G401.6 (cell line): ENCODE measurements at regions not wholly inside any gene's neighbourhood (a gene's known extent, or its start where the extent isn't known, plus 50 kb on each side); places are given as distances from the start of the nearest gene placed in this dataset.

Experiments used
- FAIRE-seq: peaks from 2 replicates; lab custom pipeline; 2012; peaks lifted over from hg19 to GRCh38; lab: Jason Lieb, UNC

DNA sequence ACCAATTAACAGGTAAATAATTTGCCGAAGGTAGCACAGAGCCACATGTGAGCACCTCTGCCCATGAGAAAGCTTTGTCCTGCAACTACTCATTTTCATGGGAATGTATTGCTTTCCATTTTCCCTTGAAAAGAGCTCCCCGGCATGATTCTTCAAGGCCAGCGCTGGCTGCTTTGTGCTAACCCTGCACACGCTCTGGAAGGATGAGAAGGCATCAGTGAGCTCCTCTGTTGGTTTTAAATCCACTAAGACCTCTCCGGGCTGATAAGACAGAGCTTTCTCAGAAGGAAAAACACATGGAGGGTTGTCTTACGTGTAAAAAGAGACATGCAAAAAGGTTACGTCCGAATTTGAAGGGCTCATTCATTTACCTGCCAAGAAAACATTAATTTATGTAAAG lies 553.9 kb upstream of the MKI67 start:
- no peak for FAIRE-seq

DNA sequence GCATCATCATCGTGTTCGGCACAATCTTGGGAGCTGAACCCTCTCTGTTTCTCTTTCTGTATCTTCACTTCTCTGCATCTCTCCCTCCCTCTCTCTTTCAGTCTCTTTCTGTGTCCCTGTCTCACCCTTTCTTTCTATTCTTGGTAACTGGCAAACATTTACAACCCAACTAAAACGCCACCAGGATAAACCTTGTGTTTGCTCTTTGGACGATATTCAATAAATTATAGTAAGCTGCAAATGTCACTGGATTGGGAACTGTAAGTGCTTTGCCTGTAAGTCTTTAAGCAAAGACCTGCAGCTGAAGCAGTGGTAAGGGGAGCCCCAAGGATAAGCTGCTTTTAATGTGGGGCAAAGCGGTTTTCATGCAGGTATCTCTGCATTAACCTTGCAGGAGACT lies 558.0 kb upstream of the MKI67 start:
- FAIRE-seq: no peak

DNA sequence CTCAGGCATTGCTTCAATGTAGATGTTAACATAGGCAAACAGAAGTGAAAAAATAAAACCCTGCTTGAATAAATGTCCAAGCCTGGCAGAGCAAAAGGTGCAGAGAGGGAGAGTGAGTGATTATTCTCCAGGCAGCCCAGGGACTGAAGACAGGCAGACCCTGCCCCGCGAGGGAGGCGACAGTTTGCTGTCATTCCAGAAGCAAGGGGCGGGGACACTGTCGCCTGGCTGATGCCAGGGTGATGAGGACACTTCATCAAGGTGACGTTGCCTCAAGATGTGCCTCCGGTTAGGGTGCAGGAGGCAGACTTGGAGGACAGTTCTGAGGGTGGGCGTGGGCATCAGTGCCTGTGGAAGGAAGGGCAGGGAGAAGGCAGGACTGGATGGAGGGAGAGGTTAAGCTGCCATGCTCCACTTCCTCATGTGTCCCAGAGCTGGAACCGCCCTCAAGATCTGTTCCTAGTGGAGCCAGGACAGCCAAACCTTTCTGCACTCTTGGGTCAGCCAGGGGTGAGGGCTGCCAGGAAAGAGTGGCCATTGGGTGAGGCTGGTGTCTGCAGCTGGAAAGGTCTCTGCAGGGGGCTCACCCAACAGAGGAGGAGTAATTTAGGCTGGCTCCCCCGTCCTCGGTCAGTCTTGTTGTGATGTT lies 560.5 kb upstream of the MKI67 start:
- FAIRE-seq: no peak

DNA sequence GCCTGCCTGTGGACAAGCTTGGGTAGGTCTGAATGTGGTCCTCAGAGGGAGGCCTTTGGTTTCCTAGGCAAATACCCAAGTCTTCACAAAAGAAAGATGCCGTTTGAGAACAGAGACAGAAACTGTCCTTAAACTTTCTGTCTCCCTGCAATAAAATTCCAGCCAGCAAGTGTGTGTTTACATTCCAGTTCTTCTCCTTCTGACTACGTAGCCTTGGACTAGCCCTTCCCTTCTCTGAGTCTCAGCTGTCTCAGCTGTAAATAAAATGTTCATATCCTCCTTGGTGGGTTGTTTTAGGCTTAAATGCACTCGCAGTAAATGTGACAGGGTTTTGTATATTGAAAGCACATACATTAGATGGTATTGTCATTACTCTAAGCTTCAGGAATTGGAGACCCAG lies 561.2 kb upstream of the MKI67 start:
- no peak for FAIRE-seq

DNA sequence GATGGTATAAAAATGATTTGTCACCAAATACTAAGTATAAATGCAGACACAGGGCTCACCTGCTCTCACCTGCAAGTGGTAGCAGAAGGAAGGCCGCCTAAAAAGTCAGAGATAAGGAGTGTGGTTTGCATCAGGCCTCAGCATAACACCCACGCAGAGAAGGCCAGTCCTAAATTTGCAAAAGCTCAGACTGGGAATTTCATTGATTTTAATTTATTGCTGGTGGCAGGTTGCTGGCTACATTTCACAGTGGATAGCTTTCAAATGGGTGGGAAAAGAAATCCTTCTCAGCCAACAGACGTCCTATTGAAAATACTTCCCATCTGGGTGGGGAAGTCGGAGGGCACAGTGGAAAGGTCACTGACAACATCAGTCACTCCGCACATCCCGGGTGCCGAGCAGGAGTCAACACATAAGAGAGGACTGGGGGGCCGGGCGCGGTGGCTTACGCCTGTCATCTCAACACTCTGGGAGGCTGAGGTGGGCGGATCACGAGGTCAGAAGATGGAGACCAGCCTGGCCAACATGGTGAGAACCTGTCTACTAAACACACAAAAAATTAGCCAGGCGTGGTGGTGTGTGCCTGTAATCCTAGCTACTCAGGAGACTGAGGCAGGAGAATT lies 561.8 kb upstream of the MKI67 start:
- FAIRE-seq: no peak

DNA sequence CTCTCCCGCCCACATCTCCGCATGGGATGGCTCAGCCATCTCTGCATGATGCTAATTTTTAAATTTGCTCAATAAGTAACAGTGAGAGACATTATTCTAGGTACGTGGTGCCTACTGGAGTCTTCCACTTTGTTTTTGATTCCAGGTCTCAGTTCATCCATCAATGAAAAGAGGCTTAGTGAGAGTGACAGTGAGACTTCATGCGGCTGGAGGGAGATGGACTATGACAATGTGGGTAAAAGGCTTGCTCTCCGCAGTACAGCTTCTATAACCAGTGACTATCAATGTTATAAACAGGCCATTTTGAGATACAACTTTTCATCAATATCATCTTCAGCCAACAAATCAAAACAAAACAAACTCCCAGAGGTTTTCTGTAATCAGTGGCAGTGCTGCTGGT lies 563.4 kb upstream of the MKI67 start:
- no peak for FAIRE-seq

DNA sequence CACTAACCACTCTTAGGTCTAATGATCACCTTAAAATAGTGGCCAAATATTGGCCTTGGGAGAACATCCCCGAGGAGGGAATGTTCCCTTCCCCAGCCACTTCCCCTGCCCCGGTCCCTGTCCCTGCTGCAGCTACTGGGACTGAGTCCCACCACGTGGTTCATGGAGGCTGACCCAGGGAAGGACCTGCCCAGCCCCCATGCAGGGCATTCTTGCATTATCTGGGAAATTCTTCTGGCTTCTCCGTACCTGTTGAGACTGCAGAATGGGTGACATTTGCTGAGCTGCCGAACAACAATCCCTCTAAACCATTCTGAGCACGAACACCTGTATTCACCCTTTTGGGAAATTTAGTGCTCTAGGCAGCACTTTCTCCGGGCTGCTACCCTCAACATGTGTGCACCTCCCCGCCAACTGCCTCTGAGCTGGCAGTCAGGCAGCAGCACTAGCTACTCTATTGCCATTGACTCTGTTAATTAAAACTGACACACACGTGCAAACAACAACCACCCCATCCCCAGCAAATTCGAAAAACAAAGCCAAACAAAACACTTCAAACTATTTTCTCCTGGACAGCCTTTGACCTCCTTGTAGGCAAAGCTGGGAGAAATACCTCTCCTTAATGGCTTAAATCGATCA lies 567.4 kb upstream of the MKI67 start:
- FAIRE-seq: no peak

DNA sequence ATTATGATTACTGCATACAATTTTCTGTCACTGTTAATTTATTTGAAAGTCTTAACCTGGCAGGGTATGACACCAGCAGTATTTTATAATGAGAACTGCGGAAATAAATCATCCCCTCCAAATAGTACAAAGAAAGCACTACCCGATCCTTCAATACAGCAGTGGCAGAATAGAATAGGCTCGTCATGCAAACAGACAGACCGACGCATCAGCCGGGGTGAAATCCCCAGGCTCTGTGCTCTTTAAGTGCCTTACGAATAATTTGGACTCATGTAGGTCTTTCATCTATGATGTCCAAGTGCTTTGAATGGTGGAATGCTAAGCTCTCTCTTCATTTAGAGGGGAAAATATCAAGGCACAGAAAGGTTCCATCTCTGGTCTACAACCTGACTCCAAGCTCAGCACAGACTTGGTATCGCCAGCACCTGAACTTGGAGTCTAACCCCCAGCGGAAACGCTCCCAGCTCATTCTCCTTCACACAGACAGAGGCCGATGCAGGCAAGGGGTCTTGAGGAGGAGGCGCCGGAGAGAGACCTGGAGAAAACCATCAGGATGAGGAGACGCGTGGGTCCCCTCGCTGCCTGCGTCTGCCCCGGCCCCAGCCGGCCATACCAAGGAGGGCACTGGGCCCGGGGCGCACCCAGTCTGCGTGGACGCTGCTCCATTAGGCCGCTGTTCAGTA lies 568.1 kb upstream of the MKI67 start:
- no peak for FAIRE-seq

DNA sequence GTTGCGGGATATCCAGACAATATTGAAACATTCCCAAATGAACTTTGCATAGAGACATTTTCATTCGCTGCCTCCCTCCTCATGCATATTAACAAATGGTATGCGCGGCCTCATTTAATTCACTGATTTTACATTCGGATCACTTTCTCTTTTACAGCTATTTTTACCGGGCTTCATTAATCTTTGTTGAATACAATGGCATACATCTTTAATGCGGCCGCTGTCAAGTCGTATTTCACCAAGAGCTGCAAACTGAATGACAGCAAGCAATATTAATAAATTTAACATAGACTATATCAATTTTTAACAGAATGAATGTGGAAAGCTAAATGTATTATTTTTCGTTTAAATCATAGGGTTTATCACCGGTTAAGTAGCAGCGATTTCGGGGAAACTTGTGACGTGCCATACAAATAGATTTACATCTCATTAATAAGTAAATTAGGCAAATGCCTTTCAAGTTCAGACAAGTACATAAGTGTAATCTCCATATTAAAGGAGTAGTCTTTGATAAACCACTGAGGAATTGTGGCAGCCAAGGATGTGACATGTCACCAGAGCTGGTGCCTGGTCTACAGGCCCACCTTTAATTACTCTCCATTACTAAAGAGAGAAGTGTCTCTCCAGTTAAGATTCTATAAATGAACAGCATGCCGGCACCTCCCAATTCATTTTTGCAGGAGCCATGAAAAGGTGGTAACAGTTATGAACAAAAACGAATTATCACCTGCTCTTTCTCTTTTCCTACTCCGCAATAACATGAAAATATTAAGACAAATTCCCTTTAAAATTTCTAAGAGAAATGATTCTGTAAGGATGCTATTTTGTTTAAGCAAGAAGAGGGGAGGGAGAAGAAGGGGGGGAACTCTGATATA lies 568.9 kb upstream of the MKI67 start:
- no peak for FAIRE-seq

DNA sequence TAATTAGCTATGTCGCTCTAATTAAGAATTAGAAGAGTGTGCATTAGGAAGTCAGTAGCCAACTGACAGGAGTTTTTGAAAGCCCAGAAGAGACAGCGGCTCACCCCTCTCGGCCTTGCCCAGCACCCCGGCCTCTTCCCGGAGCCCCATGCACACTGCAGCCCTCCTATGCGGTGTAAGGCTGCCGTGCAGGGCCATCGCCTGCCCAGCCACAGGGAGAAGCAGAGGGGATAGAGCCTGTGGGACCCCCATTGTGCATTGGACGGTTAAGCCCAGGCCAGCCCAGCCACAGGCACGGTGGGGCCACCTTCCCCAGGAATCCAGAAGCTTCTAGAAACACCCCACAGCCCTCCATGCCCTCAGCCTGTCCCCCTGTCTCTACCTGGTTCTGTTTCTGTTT lies 569.7 kb upstream of the MKI67 start:
- FAIRE-seq: no peak

DNA sequence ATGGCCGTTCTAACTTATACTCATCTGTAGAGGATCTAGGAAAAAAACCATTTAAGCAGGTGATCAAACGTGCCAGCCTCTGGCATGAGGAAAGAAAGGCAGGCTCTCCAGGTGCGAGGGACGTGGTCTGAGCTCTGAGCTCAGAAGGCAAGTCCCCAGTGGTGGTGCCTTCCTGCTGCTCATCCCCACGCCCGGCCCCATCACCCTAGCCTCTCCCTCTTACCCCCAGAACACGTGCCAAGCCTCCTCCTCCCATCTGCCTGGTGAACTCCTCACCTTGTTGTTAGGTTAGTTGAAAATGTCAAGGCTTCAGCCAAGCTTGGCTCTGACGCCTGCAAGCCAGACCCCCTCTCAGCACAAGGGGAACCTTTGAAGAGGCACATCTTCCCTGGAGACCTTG lies 571.2 kb upstream of the MKI67 start:
- FAIRE-seq: no peak

DNA sequence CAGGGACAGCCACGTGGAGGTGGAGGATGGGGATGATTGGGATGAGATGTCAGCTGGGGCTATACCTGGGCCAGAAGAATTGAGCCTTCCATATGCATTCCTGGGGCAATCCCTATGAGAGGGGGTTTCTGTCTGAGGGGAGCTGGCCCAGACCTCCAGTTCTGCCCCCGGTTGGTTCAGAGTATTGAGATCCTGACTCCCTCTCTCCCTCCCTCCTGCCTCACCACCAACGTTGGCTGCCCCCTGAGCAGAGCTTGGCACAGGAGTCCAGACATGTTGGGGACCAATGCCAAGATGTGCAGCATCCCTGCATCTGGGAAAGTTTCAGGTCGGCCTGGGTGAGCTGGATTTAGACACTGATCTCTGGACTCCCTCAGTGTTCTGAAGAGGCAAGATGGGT lies 575.2 kb upstream of the MKI67 start:
- no peak for FAIRE-seq

DNA sequence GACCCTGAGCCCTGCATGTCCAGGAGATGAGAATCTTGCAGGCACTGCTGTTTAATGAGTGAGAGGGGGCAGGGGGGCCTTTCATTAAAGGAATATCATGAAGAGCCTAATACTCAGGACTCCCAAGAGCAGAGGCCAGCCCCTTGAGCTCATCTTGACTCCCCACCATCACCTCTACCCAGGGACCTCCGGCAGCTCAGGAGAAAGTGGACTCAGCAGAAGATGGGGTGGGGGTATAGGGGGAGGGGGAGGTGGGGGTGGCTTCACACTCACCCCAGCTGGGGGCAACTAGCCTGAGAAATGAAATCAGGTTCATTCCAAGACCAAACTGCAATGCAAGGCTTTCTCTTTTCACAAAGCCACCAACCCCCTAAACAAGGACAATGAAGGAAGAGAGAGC lies 575.6 kb upstream of the MKI67 start:
- no peak for FAIRE-seq

DNA sequence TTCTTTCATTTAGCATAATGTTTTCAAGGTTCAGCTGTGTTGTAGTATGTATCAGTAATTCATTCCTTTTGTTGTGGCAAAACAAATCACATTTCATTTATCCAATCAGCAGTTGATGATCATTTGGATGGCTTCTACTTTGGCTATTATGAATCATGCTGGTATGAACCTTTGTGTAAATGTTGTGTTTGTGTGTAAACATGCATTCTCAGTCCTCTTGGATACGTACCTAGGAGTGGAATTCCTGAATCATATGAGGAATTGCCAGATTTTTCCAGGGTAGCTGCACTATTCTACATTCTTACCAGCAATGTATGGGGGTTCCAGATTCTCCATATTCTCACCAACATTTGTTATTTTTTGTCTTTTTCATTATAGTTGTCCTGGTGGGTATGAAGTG lies 578.5 kb upstream of the MKI67 start:
- no peak for FAIRE-seq

DNA sequence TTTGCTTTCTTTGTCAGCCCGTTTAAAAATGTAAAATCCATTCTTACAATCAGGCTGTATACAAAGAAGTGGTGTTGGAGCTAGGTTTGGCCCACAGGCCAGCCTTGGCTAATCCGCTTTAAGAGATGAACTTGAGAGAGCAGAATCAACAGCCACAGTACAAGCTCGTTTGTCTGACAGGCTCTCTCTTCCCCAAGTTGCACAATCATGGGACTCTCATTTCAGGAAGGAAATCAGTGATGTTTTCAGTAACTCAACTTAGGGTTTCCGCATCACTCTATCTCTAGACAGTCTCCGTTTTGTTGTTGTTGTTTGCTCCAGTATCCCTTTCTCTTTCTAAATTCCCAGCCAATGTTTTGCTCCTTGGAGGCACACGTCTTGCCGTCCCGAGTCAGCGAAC lies 582.0 kb upstream of the MKI67 start:
- FAIRE-seq: no peak

DNA sequence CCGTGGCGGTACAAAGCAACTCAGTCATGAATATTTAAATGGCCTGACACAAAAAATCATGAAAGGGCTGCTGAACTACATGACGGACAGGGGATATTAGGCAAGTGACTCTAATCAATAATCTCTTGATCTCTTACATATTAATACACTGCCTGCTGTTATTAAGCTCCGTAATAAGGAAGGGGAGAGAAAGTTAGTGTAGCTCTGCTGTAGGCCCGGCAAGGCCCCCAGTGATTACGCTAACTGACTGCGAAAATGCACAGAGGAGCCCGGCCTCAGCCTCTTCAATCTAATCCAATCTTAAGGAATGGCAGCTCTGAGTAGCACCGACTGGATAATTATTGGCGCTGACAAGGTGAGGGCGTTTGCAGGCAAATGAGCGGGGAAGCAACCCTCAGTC lies 583.5 kb upstream of the MKI67 start:
- no peak for FAIRE-seq

DNA sequence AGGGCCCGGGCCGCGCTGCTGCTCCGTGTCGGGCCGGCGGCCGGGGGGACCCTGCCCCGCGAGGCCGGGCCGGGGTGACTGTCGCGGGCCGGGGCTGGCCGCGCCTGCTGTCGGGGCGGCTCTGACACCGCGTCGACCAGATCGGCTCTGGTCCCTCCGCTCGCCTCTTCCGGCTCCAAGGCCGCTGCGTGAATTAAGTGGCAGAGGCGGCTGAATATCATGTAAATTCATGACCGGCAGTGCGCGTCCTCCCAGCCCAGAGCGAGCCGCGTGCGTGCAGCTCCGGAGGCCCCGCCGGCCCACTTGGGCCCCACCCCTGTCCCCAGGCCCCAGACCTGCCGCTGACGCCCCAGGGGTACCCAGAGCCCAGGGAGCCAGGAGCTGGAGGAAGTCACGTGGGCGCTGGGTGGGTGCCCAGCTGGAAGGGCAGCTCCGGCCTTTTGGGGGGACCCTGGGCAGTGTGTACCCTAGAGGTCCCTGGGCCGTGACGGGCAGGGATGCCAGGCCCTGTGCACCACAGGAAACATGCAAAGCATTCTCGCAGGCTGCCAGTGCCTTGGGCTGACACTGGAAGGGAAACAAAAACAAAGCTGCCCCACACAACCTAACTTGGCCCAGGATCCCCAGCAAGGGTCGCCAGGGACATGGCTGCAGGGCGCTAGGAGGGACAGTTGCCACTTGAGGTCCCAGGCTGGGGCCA lies 584.0 kb upstream of the MKI67 start:
- no peak for FAIRE-seq

DNA sequence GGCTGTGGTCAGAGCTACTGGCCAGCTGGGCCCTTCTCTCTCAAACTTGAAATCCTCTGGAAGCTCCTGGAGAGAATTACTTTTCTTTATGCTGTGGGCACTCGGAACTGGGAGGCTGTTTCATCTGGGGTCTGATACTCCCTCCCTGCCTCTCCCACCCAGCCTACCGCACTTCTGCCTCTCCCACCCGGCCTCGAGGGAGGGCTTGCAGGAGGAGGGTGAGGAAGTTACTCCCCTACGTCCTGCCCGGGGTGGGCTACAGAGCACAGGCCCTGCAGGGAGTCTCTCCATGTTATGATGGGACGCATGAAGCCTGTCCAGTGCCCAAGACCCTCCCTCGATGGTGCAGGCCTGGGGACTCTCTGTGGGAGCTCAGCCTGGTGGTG lies 584.6 kb upstream of the MKI67 start:
- no peak for FAIRE-seq

DNA sequence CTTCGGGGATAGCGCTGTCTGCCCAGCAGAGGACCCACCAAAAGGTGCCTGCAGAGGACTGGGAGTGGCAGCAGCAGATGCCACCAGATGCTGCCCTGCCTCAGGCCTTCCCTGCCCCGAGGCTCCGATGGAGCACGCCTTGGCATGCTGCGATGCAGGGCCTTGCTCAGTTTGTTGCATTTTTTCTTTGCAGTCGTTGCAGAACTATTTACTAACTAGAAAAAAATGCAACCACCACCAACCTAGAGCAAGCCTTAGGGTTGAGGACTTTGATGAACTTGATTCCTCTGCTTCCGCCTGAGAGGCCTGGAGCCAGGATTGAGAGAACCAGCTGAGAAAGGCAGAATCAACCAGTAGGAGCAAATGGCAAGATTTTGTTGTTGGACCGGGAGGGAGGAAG lies 585.6 kb upstream of the MKI67 start:
- FAIRE-seq: no peak

DNA sequence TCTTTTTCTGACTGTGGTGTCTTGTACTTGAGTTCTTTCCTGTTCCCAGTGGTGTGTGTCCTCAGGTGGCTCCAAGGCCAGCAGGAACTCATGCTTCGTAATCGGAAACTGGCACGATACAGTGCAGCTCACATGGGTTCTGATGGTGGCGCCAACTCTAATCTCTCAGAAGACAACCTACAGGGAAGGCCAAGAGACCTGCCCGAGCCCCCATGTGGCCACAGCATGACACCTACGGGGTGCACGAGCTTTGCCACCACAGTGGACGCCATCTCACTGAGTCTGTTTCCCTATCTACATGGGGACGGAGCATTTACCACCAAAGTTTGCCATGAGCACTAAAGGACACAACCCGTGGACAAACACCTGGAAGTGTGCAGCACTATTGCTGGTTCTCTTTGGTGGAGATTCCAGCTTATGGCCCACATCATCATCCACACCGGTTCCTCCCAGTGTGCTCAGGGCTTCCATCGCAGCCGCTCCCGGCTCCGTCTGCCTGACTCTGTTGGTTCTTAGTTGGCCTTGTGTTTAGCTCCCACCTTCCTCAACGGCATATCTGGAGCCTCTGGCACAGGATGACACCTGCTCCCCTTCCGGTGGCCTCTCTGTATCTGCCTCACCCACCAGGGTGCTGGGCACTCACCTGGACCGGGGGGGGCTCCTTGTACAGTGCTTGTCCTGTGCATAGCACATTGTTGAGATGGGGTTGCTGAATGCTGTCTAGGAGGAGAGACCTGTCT lies 586.6 kb upstream of the MKI67 start:
- FAIRE-seq: no peak

DNA sequence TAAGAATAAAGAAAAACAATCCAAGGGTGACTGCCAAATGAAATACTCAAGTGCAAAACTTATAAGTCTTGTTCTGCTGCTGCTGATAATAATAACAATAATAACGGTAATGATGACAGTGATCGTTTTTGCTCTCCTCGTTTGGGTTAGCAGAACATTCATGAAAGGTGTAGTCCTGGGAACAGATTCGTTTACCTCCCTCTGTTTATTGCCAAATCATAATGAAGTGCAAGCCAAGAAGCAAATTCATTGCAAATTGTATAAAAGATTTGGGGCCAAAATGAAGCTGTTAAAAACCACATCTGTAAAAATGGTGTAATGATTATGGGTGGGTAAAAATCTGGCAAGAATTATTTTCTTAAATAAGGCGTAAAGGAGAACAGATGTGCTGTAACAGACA lies 587.2 kb upstream of the MKI67 start:
- FAIRE-seq: no peak
